B cell (primary cell): ENCODE measurements at regions not wholly inside any gene's neighbourhood (a gene's known extent, or its start where the extent isn't known, plus 50 kb on each side); places are given as distances from the start of the nearest gene placed in this dataset.

Experiments
- EZH2 ChIP-seq: IDR thresholded peaks from 2 replicates; pipeline ENCODE4 v1.6.1; 2012; ENCODE audit warnings: borderline replicate concordance, low read depth, mild to moderate bottlenecking, moderate library complexity, low read length; ENCODE audit not compliant: insufficient read depth, poor library complexity, severe bottlenecking
- TF ChIP-seq, protein P1 (sequence below): fragments of 200-600 bp; IDR thresholded peaks from one replicate; pipeline ENCODE4 v1.8.0; 2022; ENCODE audit warnings: antibody characterized with exemption, mild to moderate bottlenecking

DNA sequence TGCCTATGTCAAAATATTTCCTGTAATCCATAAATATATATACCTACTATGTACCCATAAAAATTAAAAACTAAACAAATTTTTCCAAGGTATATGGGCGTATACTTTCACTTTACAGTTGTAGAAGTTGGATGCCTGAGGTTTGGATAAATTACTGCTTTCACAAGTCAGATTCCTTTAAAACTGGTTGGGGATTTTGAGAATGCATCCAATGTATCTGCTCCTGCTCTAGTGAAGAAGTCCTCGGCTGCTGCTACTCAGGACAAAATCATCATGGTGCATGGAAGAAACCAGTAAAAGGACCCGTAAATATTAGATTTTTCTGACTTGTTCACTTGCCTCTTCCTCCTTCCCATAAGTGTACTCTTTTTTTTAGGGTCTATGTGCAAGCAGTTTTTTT, 841.1 kb downstream of the USP25 start:
- TF ChIP-seq, protein P1, sequence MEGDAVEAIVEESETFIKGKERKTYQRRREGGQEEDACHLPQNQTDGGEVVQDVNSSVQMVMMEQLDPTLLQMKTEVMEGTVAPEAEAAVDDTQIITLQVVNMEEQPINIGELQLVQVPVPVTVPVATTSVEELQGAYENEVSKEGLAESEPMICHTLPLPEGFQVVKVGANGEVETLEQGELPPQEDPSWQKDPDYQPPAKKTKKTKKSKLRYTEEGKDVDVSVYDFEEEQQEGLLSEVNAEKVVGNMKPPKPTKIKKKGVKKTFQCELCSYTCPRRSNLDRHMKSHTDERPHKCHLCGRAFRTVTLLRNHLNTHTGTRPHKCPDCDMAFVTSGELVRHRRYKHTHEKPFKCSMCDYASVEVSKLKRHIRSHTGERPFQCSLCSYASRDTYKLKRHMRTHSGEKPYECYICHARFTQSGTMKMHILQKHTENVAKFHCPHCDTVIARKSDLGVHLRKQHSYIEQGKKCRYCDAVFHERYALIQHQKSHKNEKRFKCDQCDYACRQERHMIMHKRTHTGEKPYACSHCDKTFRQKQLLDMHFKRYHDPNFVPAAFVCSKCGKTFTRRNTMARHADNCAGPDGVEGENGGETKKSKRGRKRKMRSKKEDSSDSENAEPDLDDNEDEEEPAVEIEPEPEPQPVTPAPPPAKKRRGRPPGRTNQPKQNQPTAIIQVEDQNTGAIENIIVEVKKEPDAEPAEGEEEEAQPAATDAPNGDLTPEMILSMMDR: no peak
- TF ChIP-seq EZH2: no peak
